Lower lobe of right lung (tissue), 2 donors: ENCODE measurements at regions not wholly inside any gene's neighbourhood (a gene's known extent, or its start where the extent isn't known, plus 50 kb on each side); places are given as distances from the start of the nearest gene placed in this dataset.

ENCODE experiments used
- ATAC-seq, 2 donors: fragments of 200-7000 bp; cut with Tn5 transposase; one replicate each; pipeline ENCODE4 v1.9.1; 2020 to 2022; ENCODE audit warnings: mild to moderate bottlenecking in 2 of 2, moderate library complexity in 2 of 2
- DNase-seq: peaks from one replicate; pipeline ENCODE4 v3.0.0-alpha.2; 2020
- H3K27ac ChIP-seq: fragments of 200-600 bp; one replicate; pipeline ENCODE4 v1.8.0; 2022
- H3K27me3 ChIP-seq: fragments of 200-600 bp; one replicate; pipeline ENCODE4 v1.8.0; 2022; ENCODE audit warnings: low read depth
- H3K36me3 ChIP-seq: fragments of 200-600 bp; one replicate; pipeline ENCODE4 v1.8.0; 2022; ENCODE audit warnings: mild to moderate bottlenecking
- H3K4me1 ChIP-seq: fragments of 200-600 bp; one replicate; pipeline ENCODE4 v1.8.0; 2022
- H3K4me3 ChIP-seq: fragments of 200-600 bp; one replicate; pipeline ENCODE4 v1.8.0; 2022; ENCODE audit warnings: mild to moderate bottlenecking
- H3K9me3 ChIP-seq: fragments of 200-600 bp; one replicate; pipeline ENCODE4 v1.8.0; 2022
- intact Hi-C: fragments of 100-400 bp; cut with DNase I; formaldehyde crosslinking; loops from one replicate; pipeline ENCODE4 v1.11.0; 2022
- TF ChIP-seq, protein P1 (sequence below): fragments of 200-600 bp; IDR thresholded peaks from one replicate; pipeline ENCODE4 v1.8.0; 2022; ENCODE audit warnings: antibody characterized with exemption, mild to moderate bottlenecking
- donor health status: DM: no; HTN: yes; CAD: no; lungs with severe emphysema.

DNA sequence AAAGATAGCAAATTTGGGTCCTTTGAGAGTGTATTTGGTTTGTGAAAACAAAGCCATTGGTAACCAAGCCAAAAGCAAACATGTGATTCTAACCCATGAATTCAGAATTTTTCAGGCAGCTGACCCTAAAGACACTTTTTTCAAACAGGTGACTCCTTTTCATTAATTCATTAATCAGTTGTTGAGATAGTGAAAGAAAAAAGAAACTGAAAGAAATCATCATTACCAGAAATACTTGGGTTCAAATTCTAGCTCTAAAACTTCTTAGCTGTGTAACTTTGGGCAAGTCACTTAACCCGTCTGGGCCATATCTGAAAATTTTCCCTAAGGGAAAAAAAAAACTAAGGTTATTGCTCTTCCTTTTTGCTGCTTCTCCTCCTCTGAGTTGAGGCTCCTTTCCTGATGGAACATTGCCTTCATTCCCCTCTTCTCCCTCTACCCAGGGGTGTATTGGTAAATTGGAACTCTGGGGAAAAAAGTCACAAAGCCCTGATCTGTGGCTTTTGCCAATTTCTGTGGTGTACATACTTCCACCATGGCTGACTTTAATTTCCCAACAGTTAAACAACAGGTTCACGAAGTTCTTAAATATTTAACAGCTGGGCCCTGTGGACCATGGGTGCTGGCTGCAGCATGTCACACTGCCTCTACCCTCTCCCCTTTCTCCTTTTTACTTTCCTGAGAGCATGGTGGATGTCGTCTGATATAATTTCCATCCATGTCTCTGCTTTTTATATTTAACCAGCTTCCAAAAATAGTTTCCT is 120.3 kb downstream of the ASB7 start:
- DNase-seq (no peak), ATAC-seq (no peak)
- peaks cover 13% of the 10 kb centered on the region for H3K4me1 ChIP-seq
- no peaks in the 10 kb centered on the region for H3K9me3 ChIP-seq
- H3K36me3 ChIP-seq, result no peaks in the 10 kb centered on the region
- no peaks in the 10 kb centered on the region for H3K27me3 ChIP-seq
- H3K27ac ChIP-seq, result peak overlapping the region; percentile 79
- intact Hi-C loops, result no loop called here
- H3K4me3 ChIP-seq, result no peak overlapping the region
- TF ChIP-seq, protein P1, sequence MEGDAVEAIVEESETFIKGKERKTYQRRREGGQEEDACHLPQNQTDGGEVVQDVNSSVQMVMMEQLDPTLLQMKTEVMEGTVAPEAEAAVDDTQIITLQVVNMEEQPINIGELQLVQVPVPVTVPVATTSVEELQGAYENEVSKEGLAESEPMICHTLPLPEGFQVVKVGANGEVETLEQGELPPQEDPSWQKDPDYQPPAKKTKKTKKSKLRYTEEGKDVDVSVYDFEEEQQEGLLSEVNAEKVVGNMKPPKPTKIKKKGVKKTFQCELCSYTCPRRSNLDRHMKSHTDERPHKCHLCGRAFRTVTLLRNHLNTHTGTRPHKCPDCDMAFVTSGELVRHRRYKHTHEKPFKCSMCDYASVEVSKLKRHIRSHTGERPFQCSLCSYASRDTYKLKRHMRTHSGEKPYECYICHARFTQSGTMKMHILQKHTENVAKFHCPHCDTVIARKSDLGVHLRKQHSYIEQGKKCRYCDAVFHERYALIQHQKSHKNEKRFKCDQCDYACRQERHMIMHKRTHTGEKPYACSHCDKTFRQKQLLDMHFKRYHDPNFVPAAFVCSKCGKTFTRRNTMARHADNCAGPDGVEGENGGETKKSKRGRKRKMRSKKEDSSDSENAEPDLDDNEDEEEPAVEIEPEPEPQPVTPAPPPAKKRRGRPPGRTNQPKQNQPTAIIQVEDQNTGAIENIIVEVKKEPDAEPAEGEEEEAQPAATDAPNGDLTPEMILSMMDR, result no peak

DNA sequence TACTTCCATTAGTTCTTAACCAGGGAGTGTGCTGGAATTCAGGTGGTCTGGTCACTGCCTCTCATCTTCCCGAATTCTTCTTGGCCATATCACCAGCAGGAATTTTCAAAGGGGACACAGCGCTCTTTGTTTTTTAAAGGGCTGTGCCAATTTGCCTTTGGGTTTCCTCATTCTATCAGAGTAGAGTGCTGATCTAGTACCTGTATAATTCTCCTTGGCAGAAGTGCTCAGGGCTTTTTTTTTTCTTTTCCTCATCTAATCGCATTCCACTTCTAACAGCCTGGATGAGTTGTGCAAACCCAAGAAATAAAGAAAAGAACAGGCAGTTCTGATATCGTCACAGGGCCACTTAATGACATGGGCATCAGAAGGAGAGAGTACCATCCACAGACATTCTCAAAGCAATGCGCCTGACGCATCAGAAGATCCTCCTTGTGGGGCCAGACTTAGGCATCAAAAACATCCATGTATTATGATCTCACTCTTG is 121.0 kb downstream of the ASB7 start:
- no peaks in the 10 kb centered on the region for H3K36me3 ChIP-seq
- TF ChIP-seq, protein P1, result no peak
- DNase-seq (no peak), ATAC-seq (peak; percentile 65 to 67)
- no peaks in the 10 kb centered on the region for H3K27me3 ChIP-seq
- no peaks in the 10 kb centered on the region for H3K9me3 ChIP-seq
- H3K4me1 ChIP-seq, result peaks cover 13% of the 10 kb centered on the region
- intact Hi-C loops, result no loop called here
- H3K4me3 ChIP-seq, result no peak overlapping the region
- H3K27ac ChIP-seq, result peak overlapping the region; percentile 79

DNA sequence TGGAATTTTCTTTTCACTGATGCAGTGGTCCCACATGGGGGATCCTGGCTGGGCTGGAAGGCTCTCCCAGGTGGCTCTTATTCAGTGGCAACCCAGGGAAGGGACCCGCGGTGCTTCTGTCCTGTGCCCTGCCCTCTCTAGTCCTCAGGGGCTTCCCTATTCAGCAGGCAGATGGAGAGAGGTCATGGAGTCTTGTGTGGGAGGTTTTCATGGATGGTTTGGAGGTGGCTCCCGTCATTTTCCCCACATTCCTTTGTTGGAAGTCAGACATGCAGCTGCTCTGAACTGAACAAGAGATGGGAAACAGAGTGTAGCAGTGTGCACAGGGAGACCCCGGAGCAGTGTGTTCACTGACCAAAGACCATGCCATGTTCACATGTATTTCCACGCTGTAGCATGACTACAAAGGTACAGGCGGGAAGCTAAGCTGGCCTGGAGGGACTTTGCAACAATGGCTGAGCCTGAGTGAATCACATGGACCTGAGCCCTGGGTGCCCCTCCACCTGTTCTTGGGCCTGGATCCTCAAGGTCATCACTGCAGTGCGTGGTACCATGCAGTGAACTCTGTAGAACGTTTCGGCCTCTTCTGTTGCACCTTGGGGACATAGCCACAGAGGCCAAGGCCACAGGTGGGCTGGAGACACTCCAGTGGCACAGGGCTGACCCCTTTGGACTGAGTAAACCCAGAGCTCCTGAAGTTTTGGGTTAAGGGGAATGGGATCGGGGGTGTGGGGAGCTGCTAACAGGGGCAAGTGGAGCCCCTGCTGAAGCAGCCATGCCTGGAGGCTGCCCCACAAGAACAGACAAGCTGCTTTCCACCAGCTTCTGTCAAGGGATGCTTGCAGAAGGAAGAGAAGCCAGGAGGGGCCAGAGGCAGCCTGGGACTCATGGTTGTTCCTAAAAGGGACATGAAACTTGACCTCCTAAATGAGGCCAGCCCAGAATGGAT is 123.0 kb downstream of the ASB7 start:
- no peak overlapping the region for H3K27ac ChIP-seq
- no peak overlapping the region for H3K4me3 ChIP-seq
- DNase-seq (no peak), ATAC-seq (no peak)
- no peaks in the 10 kb centered on the region for H3K9me3 ChIP-seq
- no peaks in the 10 kb centered on the region for H3K36me3 ChIP-seq
- peaks cover 13% of the 10 kb centered on the region for H3K4me1 ChIP-seq
- intact Hi-C loops, result no loop called here
- no peaks in the 10 kb centered on the region for H3K27me3 ChIP-seq
- TF ChIP-seq, protein P1, result no peak

DNA sequence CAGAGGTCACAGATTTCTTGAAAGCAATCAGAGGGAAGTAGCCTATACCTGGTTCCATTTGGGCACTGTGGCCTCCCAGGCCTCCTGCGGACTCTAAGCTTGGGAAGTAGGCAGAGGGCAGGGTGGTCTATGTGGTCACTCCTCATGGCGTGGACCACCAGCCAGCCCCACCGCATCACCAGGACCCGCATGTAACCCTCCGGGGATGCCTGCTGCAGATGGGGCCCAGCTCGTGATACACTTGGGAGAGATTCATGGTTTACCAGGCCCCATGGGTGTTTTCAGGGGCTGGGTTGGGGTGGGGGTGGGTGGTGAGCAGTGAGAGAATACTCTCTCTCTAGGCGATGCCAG is 123.7 kb downstream of the ASB7 start:
- no peak for DNase-seq
- intact Hi-C loops, result no loop called here
- Histone ChIP-seq H3K4me3 (no peak overlapping the region), H3K27me3 (no peaks in the 10 kb centered on the region), H3K4me1 (peaks cover 12% of the 10 kb centered on the region), H3K9me3 (no peaks in the 10 kb centered on the region), H3K36me3 (no peaks in the 10 kb centered on the region), H3K27ac (no peak overlapping the region)
- no peak for ATAC-seq
- TF ChIP-seq, protein P1, result no peak

DNA sequence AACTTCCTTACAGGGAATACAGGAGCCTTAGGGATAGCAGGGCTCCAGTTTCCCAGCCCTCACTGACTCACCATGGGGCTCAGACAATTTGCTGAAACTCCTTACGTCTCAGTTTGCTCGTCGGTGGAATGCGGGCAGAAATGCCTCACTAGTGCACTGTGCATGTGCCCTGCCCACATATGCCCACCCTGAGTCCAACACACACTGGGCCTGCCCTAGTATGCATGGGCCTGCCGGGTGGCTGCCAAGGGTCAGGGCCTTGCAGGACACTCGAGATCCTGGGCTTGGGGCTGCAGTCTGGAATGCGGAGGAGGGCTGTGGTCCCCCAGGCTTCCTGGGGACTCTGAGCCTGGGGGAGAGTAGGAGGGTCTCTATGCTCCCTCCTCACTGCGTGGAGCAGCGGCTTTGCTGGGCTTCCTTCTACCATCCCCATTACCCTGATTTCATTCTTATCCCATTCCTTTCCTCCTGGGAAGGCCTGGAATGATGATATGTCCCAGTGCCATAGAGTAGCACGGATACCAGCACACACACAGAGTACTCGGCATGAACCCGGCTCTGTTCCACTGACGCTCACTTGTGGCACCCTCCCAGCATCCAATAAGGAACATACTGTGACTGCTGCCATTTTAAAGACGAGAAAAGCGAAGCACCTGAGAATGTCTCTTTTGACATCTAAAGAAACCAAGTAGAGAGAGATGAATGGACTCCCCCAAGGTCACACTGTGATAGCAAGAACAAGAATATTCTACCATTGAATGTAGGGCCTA is 124.2 kb downstream of the ASB7 start:
- no peak for DNase-seq
- intact Hi-C loops, result no loop called here
- H3K27ac ChIP-seq, result no peak overlapping the region

More for the DNA sequence above, 124.2 kb downstream of the ASB7 start:
- Histone ChIP-seq H3K9me3 (no peaks in the 10 kb centered on the region), H3K36me3 (no peaks in the 10 kb centered on the region), H3K4me3 (no peak overlapping the region), H3K4me1 (peaks cover 7% of the 10 kb centered on the region), H3K27me3 (no peaks in the 10 kb centered on the region)
- no peak for ATAC-seq
- TF ChIP-seq, protein P1, result no peak
